Esophagus squamous epithelium (tissue), 5 donors: ENCODE measurements at regions not wholly inside any gene's neighbourhood (a gene's known extent, or its start where the extent isn't known, plus 50 kb on each side); places are given as distances from the start of the nearest gene placed in this dataset.

Source experiments
- DNase-seq: peaks from one replicate; lab custom pipeline; 2025; lab: John Stamatoyannopoulos, UW
- H3K27ac ChIP-seq, 4 donors: fragments of 200-600 bp; sonication (generic); one replicate each; pipeline ENCODE4 v1.5.1; 2016 to 2019; ENCODE audit warnings: mild to moderate bottlenecking in 1 of 4
- H3K27me3 ChIP-seq, 4 donors: fragments of 200-600 bp; sonication (generic); 1 replicate in 3 of 4; 2 replicates in 1 of 4; pipeline versions ENCODE4 v1.5.1 to v1.6.0; 2017 to 2021; ENCODE audit warnings: antibody characterized with exemption in 1 of 4
- H3K36me3 ChIP-seq, 3 donors: fragments of 200-600 bp; sonication (generic); one replicate each; pipeline ENCODE4 v1.5.1; 2016 to 2019
- H3K4me1 ChIP-seq, 3 donors: fragments of 200-600 bp; sonication (generic); one replicate each; pipeline ENCODE4 v1.5.1; 2017 to 2019
- H3K4me3 ChIP-seq, 4 donors: fragments of 200-600 bp; sonication (generic); 1 replicate in 3 of 4; 2 replicates in 1 of 4; pipeline ENCODE4 v1.5.1; 2016 to 2019; ENCODE audit warnings: mild to moderate bottlenecking in 2 of 4, moderate library complexity in 1 of 4
- H3K9me3 ChIP-seq, 3 donors: fragments of 200-600 bp; sonication (generic); one replicate each; pipeline ENCODE4 v1.5.1; 2016 to 2019
- POLR2A ChIP-seq, 4 donors: fragments of 450-650 bp; IDR thresholded peaks; one replicate each; pipeline ENCODE4 v1.6.1; 2017; ENCODE audit warnings: antibody characterized with exemption in 4 of 4, mild to moderate bottlenecking in 4 of 4, moderate library complexity in 3 of 4
- WGBS, 2 donors: methylation state at CpG; one replicate each; pipeline ENCODE4 v1.1.5; 2018; 5-methylcytosine and 5-hydroxymethylcytosine counted together
- intact Hi-C: fragments of 100-400 bp; cut with DNase I; formaldehyde crosslinking; loops from one replicate; pipeline ENCODE4 v1.15.0; 2022
- TF ChIP-seq, protein P1 (sequence below), 6 experiments: fragments of 450-650 bp in 4 of 6; fragments of 200-600 bp in 2 of 6; sonication (generic) in 2 of 6; IDR thresholded peaks; one replicate each; pipeline ENCODE4 v1.5.1; 2016 to 2019; ENCODE audit warnings: antibody characterized with exemption in 6 of 6, mild to moderate bottlenecking in 4 of 6, moderate library complexity in 4 of 6
- donor health status: DM: yes; HTN: yes; CAD: no.

DNA sequence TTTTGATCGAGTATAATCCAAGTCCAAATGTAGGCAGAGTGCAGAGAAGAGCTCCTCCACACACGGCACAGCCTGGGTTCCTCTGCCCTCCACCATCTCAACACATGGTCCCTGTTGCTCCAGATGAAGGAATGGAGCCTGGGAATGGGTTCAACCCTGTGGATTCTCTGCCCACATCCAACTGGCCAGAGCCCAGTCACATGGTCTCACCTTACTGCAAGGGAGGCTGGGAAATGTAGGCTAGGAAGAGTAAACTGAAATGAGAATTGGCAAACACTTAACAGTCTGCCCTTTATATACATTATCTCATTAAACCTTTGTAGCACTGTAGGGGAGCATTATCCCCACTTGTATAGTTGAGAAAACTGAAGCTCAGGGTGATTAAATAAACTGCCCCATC lies 60.1 kb upstream of the RAB4A start:
- intact Hi-C loops, result no loop called here
- WGBS, 2 donors, result 92 to 100% methylated on average over 2 of the region's 2 CpGs

DNA sequence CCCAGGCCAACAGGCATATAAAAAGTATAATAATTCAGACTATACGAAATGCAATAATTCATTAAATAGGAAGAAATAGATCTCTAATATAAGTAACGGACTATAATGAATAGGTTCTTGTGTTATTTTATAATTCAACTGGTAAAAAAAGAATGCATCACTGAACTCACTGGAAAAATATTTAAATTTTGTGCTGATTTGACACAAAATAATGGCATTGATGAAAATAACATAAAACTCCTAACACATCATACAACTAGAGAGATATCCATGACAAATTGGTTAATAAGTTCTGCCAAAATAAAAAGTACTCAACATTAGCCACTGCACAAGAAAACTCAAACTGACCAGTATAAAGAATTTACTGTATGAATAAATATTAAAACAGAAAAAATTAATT lies 57.1 kb upstream of the RAB4A start:
- Histone ChIP-seq H3K9me3 (no peaks in the 10 kb centered on the region), H3K27me3 (peaks cover 0 to 3% (median 0%) of the 10 kb centered on the region in 4 donors), H3K4me3 (no peak overlapping the region), H3K27ac (no peak overlapping the region), H3K36me3 (no peaks in the 10 kb centered on the region), H3K4me1 (no peaks in the 10 kb centered on the region)
- TF ChIP-seq POLR2A (IDR thresholded peaks at IDR 0.05), result no peak
- TF ChIP-seq, protein P1, sequence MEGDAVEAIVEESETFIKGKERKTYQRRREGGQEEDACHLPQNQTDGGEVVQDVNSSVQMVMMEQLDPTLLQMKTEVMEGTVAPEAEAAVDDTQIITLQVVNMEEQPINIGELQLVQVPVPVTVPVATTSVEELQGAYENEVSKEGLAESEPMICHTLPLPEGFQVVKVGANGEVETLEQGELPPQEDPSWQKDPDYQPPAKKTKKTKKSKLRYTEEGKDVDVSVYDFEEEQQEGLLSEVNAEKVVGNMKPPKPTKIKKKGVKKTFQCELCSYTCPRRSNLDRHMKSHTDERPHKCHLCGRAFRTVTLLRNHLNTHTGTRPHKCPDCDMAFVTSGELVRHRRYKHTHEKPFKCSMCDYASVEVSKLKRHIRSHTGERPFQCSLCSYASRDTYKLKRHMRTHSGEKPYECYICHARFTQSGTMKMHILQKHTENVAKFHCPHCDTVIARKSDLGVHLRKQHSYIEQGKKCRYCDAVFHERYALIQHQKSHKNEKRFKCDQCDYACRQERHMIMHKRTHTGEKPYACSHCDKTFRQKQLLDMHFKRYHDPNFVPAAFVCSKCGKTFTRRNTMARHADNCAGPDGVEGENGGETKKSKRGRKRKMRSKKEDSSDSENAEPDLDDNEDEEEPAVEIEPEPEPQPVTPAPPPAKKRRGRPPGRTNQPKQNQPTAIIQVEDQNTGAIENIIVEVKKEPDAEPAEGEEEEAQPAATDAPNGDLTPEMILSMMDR (IDR thresholded peaks at IDR 0.05), result no peak
- intact Hi-C loops, result no loop called here
- no peak for DNase-seq
- WGBS, 2 donors, result 91 to 93% methylated on average over 2 of the region's 2 CpGs

More for the DNA sequence above, 60.1 kb upstream of the RAB4A start:
- no peaks in the 10 kb centered on the region for H3K36me3 ChIP-seq
- no peaks in the 10 kb centered on the region for H3K9me3 ChIP-seq
- peaks cover 0 to under 1% (median 0%) of the 10 kb centered on the region in 3 donors for H3K4me1 ChIP-seq
- TF ChIP-seq POLR2A (IDR thresholded peaks at IDR 0.05), result no peak
- TF ChIP-seq, protein P1 (IDR thresholded peaks at IDR 0.05), result no peak
- H3K27ac ChIP-seq, result no peak overlapping the region
- no peak overlapping the region for H3K4me3 ChIP-seq
- peaks cover 0 to 2% (median 0%) of the 10 kb centered on the region in 4 donors for H3K27me3 ChIP-seq
- DNase-seq, result no peak

DNA sequence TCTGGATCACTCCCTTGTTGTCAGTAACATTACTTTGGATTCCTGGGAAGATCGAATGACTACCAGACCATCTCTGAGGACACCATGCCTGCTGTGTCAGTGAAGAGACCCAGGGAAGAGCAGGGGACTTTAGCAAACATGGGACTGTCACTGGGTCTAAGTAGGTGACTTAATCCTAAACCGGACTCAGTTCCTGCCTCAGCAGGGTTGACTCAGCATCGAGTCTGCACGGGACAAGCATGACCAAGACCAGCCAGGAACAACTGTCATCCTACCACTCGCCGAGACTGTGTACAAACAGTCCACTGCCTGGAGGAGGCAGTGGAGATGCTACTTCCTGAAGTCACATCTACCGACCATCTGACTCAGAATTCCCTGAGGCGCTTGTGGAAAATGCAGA lies 53.2 kb upstream of the RAB4A start:
- H3K36me3 ChIP-seq, result no peaks in the 10 kb centered on the region
- no peak for DNase-seq
- intact Hi-C loops, result no loop called here
- no peak overlapping the region for H3K27ac ChIP-seq
- no peak for TF ChIP-seq POLR2A (IDR thresholded peaks at IDR 0.05)
- TF ChIP-seq, protein P1 (IDR thresholded peaks at IDR 0.05), result no peak
- H3K27me3 ChIP-seq, result peaks cover 0 to 3% (median 0%) of the 10 kb centered on the region in 4 donors
- H3K9me3 ChIP-seq, result no peaks in the 10 kb centered on the region
- H3K4me3 ChIP-seq, result no peak overlapping the region
- WGBS, 2 donors, result 47 to 66% methylated on average over 2 to 7 of the region's 8 CpGs
- peaks cover 0 to 12% (median 7%) of the 10 kb centered on the region in 3 donors for H3K4me1 ChIP-seq

DNA sequence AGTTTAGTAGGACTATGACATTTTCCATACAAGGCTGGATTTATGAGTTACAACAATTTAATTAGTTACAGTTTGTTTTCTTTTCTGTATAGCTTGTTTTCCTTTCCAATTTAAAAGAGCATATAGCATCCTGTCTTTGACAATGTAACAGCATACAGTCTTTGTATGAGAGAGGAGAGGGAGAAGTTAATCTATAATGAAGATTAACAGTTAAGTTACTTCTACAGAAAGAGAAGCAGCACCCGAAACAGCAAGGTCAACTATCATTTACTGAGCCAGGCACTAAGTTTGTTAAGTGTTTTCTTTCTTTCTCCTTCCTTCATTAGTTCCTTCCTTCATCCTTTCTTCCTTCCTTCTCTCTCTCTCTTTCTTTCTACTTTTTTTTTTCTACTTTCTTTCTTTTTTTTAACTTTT lies 52.3 kb upstream of the RAB4A start:
- DNase-seq, result no peak
- Histone ChIP-seq H3K4me1 (peaks cover 0 to 12% (median 7%) of the 10 kb centered on the region in 3 donors), H3K9me3 (no peaks in the 10 kb centered on the region), H3K36me3 (no peaks in the 10 kb centered on the region), H3K27ac (no peak overlapping the region), H3K27me3 (peaks cover 0 to 3% (median 0%) of the 10 kb centered on the region in 4 donors), H3K4me3 (no peak overlapping the region)
- 41 to 56% methylated on average over 1 of the region's 1 CpG for WGBS, 2 donors
- TF ChIP-seq, protein P1 (IDR thresholded peaks at IDR 0.05), result no peak
- TF ChIP-seq POLR2A (IDR thresholded peaks at IDR 0.05), result no peak
- intact Hi-C loops, result no loop called here

DNA sequence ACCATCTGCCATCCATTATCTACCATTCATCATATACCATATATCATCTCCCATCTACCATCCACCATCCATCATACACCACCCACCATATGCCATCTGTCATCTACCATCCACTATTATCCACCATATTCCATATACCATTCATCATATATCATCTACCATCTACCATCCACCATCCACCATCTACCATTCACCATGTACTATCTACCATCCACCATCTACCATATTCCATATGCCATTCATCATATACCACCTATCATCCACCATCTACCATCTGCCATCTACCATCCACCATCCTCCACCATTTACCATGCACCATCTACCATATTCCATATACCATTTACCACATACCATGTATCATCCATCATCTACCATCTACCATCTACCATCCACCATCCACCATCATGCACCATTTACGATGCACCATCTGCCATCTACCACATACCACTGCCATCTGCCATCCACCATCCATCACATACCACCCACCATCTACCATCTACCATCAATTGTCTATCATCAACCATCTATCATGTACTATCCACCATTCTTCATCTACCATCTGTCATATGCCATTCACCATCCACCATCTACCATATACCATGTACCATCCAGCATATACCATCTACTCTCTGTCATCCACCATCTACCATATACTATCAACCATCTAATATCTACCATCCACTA lies 50.6 kb upstream of the RAB4A start:
- DNase-seq, result no peak
- WGBS, 2 donors, result 100% methylated on average over 1 of the region's 1 CpG
- Histone ChIP-seq H3K4me1 (peaks cover 2 to 20% (median 11%) of the 10 kb centered on the region in 3 donors), H3K9me3 (no peaks in the 10 kb centered on the region), H3K4me3 (no peak overlapping the region), H3K27me3 (peaks cover 0 to 3% (median 0%) of the 10 kb centered on the region in 4 donors), H3K27ac (no peak overlapping the region), H3K36me3 (no peaks in the 10 kb centered on the region)
- intact Hi-C loops, result no loop called here
- no peak for TF ChIP-seq POLR2A (IDR thresholded peaks at IDR 0.05)
- TF ChIP-seq, protein P1 (IDR thresholded peaks at IDR 0.05), result no peak
